ENCODE measurements at regions not wholly inside any gene's neighbourhood (a gene's known extent, or its start where the extent isn't known, plus 50 kb on each side); places are given as distances from the start of the nearest gene placed in this dataset.

DNA sequence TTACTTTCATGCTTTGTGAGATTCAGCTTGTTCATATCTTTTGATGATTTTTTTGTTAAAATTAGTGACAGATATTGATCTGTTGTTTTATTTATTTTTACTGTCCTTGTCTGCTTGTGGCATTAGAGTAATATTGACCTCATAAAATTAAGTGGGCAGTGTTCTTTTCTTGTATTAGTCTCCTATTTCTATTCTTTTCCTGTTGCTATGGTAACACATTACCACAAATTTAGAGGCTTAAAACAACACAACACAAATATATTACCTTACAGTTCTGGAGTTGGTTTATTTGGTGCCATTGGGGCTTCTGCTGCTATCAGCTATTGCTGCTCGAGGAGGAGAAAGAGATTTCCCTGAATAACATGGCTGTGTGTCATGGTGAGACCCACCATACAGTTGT is 135.7 kb downstream of the C1orf94 start:
- Mint-ChIP-seq H3K4me1 (no peaks in the 10 kb centered on the region), H3K27ac (no peak overlapping the region), H3K9me3 (peaks cover 33% of the 10 kb centered on the region), H3K27me3 (ENCODE audit: insufficient read depth, low read depth, poor library complexity) (peaks cover 5% of the 10 kb centered on the region), H3K4me3 (no peak overlapping the region), H3K36me3 (ENCODE audit: low read depth) (peaks cover 8% of the 10 kb centered on the region)
- no peaks in the 10 kb centered on the region for H3F3A ChIP-seq (replicated peaks; ENCODE audit: low read depth)
- H4K20me1 ChIP-seq (replicated peaks; ENCODE audit: insufficient read depth) = no peaks in the 10 kb centered on the region
- no peaks in the 10 kb centered on the region for H3K27me3 ChIP-seq (ENCODE audit: insufficient read depth)
- H3K4me1 ChIP-seq (ENCODE audit: insufficient read depth) = no peaks in the 10 kb centered on the region
- no peaks in the 10 kb centered on the region for H3K79me2 ChIP-seq (replicated peaks; ENCODE audit: insufficient read depth)
- peaks cover 3% of the 10 kb centered on the region; the same call in 1 of the 2 replicates for H3K9me2 ChIP-seq (ENCODE audit: insufficient read depth)
- DNase-seq (ENCODE audit: low spot score) (no peak), ATAC-seq (no peak)
- H3K4me2 ChIP-seq = no peak overlapping the region
- no peak overlapping the region for H3K4me3 ChIP-seq
- peaks cover 4% of the 10 kb centered on the region; the same call in 1 of the 2 replicates for H3K36me3 ChIP-seq (ENCODE audit: insufficient read depth)
- no peak overlapping the region for H2AFZ ChIP-seq
- no peak overlapping the region for H3K27ac ChIP-seq (ENCODE audit: low read depth)
- TF ChIP-seq REST (IDR thresholded peaks at IDR 0.05; ENCODE audit: unreplicated experiment) = no peak
- TF ChIP-seq, protein P1, sequence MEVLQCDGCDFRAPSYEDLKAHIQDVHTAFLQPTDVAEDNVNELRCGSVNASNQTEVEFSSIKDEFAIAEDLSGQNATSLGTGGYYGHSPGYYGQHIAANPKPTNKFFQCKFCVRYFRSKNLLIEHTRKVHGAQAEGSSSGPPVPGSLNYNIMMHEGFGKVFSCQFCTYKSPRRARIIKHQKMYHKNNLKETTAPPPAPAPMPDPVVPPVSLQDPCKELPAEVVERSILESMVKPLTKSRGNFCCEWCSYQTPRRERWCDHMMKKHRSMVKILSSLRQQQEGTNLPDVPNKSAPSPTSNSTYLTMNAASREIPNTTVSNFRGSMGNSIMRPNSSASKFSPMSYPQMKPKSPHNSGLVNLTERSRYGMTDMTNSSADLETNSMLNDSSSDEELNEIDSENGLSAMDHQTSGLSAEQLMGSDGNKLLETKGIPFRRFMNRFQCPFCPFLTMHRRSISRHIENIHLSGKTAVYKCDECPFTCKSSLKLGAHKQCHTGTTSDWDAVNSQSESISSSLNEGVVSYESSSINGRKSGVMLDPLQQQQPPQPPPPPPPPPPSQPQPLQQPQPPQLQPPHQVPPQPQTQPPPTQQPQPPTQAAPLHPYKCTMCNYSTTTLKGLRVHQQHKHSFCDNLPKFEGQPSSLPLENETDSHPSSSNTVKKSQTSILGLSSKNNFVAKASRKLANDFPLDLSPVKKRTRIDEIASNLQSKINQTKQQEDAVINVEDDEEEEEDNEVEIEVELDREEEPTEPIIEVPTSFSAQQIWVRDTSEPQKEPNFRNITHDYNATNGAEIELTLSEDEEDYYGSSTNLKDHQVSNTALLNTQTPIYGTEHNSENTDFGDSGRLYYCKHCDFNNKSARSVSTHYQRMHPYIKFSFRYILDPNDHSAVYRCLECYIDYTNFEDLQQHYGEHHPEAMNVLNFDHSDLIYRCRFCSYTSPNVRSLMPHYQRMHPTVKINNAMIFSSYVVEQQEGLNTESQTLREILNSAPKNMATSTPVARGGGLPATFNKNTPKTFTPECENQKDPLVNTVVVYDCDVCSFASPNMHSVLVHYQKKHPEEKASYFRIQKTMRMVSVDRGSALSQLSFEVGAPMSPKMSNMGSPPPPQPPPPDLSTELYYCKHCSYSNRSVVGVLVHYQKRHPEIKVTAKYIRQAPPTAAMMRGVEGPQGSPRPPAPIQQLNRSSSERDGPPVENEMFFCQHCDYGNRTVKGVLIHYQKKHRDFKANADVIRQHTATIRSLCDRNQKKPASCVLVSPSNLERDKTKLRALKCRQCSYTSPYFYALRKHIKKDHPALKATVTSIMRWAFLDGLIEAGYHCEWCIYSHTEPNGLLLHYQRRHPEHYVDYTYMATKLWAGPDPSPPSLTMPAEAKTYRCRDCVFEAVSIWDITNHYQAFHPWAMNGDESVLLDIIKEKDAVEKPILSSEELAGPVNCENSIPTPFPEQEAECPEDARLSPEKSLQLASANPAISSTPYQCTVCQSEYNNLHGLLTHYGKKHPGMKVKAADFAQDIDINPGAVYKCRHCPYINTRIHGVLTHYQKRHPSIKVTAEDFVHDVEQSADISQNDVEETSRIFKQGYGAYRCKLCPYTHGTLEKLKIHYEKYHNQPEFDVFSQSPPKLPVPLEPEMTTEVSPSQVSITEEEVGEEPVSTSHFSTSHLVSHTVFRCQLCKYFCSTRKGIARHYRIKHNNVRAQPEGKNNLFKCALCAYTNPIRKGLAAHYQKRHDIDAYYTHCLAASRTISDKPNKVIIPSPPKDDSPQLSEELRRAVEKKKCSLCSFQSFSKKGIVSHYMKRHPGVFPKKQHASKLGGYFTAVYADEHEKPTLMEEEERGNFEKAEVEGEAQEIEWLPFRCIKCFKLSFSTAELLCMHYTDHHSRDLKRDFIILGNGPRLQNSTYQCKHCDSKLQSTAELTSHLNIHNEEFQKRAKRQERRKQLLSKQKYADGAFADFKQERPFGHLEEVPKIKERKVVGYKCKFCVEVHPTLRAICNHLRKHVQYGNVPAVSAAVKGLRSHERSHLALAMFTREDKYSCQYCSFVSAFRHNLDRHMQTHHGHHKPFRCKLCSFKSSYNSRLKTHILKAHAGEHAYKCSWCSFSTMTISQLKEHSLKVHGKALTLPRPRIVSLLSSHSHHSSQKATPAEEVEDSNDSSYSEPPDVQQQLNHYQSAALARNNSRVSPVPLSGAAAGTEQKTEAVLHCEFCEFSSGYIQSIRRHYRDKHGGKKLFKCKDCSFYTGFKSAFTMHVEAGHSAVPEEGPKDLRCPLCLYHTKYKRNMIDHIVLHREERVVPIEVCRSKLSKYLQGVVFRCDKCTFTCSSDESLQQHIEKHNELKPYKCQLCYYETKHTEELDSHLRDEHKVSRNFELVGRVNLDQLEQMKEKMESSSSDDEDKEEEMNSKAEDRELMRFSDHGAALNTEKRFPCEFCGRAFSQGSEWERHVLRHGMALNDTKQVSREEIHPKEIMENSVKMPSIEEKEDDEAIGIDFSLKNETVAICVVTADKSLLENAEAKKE (CRISPR knock-in tag; IDR thresholded peaks at IDR 0.05) = no peak
- no peak for TF ChIP-seq CREB1 (CRISPR knock-in tag; IDR thresholded peaks at IDR 0.05; ENCODE audit: low read depth)
- no peak for TF ChIP-seq JUNB (IDR thresholded peaks at IDR 0.05; ENCODE audit: unreplicated experiment)
- TF ChIP-seq EZH2phosphoT487 (IDR thresholded peaks at IDR 0.05; ENCODE audit: unreplicated experiment) = no peak
- TF ChIP-seq ZNF331 (CRISPR knock-in tag; IDR thresholded peaks at IDR 0.05; ENCODE audit: low read depth) = no peak
- TF ChIP-seq STAT1 (IDR thresholded peaks at IDR 0.05; ENCODE audit: unreplicated experiment) = no peak
- TF ChIP-seq ZNF114 (CRISPR knock-in tag; IDR thresholded peaks at IDR 0.05) = no peak
- no peak for TF ChIP-seq EZH2 (IDR thresholded peaks at IDR 0.05; ENCODE audit: low read depth, unreplicated experiment)
- no peak for TF ChIP-seq NANOG (IDR thresholded peaks at IDR 0.05; ENCODE audit: borderline replicate concordance)
- TF ChIP-seq POLR2AphosphoS5 (IDR thresholded peaks at IDR 0.05; ENCODE audit: low read depth) = no peak
- TF ChIP-seq, protein P2, sequence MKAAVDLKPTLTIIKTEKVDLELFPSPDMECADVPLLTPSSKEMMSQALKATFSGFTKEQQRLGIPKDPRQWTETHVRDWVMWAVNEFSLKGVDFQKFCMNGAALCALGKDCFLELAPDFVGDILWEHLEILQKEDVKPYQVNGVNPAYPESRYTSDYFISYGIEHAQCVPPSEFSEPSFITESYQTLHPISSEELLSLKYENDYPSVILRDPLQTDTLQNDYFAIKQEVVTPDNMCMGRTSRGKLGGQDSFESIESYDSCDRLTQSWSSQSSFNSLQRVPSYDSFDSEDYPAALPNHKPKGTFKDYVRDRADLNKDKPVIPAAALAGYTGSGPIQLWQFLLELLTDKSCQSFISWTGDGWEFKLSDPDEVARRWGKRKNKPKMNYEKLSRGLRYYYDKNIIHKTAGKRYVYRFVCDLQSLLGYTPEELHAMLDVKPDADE (IDR thresholded peaks at IDR 0.05) = no peak
- TF ChIP-seq CTCF (conservative IDR thresholded peaks at IDR 0.05; ENCODE audit: low read depth in 2 of 2) = no peak

Measured in GM23338 (cell line).